Neural progenitor cell (in vitro differentiated cells): ENCODE measurements at regions not wholly inside any gene's neighbourhood (a gene's known extent, or its start where the extent isn't known, plus 50 kb on each side); places are given as distances from the start of the nearest gene placed in this dataset.

ENCODE experiments used
- EZH2phosphoT487 ChIP-seq: fragments of 200-600 bp; sonication (generic); IDR thresholded peaks from 2 replicates; pipeline ENCODE4 v1.6.1; 2017; ENCODE audit warnings: antibody characterized with exemption
- TF ChIP-seq, protein P1 (sequence below): fragments of 200-600 bp; sonication (generic); IDR thresholded peaks from 2 replicates; pipeline ENCODE4 v1.5.1; 2017; ENCODE audit warnings: antibody characterized with exemption, mild to moderate bottlenecking

GRCh38 chr4:59537246-59537886 lies 1662.8 kb upstream of the ADGRL3 start:
- TF ChIP-seq, protein P1, sequence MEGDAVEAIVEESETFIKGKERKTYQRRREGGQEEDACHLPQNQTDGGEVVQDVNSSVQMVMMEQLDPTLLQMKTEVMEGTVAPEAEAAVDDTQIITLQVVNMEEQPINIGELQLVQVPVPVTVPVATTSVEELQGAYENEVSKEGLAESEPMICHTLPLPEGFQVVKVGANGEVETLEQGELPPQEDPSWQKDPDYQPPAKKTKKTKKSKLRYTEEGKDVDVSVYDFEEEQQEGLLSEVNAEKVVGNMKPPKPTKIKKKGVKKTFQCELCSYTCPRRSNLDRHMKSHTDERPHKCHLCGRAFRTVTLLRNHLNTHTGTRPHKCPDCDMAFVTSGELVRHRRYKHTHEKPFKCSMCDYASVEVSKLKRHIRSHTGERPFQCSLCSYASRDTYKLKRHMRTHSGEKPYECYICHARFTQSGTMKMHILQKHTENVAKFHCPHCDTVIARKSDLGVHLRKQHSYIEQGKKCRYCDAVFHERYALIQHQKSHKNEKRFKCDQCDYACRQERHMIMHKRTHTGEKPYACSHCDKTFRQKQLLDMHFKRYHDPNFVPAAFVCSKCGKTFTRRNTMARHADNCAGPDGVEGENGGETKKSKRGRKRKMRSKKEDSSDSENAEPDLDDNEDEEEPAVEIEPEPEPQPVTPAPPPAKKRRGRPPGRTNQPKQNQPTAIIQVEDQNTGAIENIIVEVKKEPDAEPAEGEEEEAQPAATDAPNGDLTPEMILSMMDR, result no peak
- no peak for TF ChIP-seq EZH2phosphoT487
